ENCODE measurements at regions not wholly inside any gene's neighbourhood (a gene's known extent, or its start where the extent isn't known, plus 50 kb on each side); places are given as distances from the start of the nearest gene placed in this dataset.

DNA sequence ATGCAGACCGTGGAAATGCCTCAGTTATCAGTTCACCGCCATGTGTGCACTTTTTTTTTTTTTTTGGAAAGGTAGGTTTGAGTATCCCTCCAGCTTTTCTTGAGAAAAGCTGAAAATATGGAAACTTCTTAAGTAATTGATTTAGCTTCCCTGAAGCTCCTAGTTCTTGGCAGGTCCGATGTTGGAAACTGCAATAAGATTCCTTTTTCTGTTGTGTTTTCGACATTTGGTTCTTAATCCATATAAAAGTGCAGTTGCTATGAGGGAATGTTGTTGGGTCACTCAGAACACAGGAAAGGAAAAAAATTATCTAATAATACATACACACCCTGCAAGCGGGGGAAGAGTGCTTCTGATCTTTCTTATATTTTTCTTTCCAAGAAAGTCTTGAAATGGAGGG lies 665.2 kb downstream of the INHBA start:
- TF ChIP-seq POLR2A (IDR thresholded peaks at IDR 0.05; ENCODE audit: low read length) (no peak), GATA1 (IDR thresholded peaks at IDR 0.05; ENCODE audit: low read depth, low read length) (no peak)

Measured in erythroblast (primary cell).